HepG2 (cell line): ENCODE measurements at regions not wholly inside any gene's neighbourhood (a gene's known extent, or its start where the extent isn't known, plus 50 kb on each side); places are given as distances from the start of the nearest gene placed in this dataset.

Source experiments
- ATAC-seq: fragments of 200-7000 bp; cut with Tn5 transposase; 3 replicates; pipeline ENCODE4 v1.9.1; 2020; ENCODE audit warnings: mild to moderate bottlenecking, moderate library complexity
- BruUV-seq: library from RNA; stranded (reverse); fragments of 400-500 nt; replicated peaks from 2 replicates; lab custom pipeline; 2021; lab: Mats Ljungman, UMichigan
- CTCF ChIA-PET: fragments of 300-600 bp; formaldehyde crosslinking; extraction: SDS; loops from one replicate; lab custom pipeline; 2021; ENCODE audit warnings: low total read pairs, inconsistent platforms, low intra/inter-chr PET ratio; lab: Yijun Ruan, JAX
- POLR2A ChIA-PET: fragments of 350-600 bp; sonication (Branson Sonifier 250); formaldehyde crosslinking; loops from one replicate; lab custom pipeline; 2020; ENCODE audit warnings: antibody characterized with exemption, inconsistent platforms; lab: Yijun Ruan, JAX
- DNase-seq: peaks from one replicate; pipeline ENCODE4 v3.0.0-alpha.2; 2015; ENCODE audit warnings: low spot score
- FAIRE-seq: peaks from 3 replicates; lab custom pipeline; 2011; peaks lifted over from hg19 to GRCh38; lab: Jason Lieb, UNC
- H2AFZ ChIP-seq: one replicate; pipeline ENCODE4 v1.6.1; 2011; ENCODE audit warnings: low read length, inconsistent platforms
- H3K27ac ChIP-seq: fragments of 300-600 bp; 3 replicates; pipeline ENCODE4 v1.8.0; 2011; ENCODE audit warnings: mixed run types, mild to moderate bottlenecking, mixed read lengths, low read length, inconsistent platforms; ENCODE audit not compliant: insufficient read depth; ENCODE audit errors: extremely low read length
- H3K27me3 ChIP-seq, 2 experiments: fragments of 200-600 bp in 1 of 2; 2 replicates in 1 of 2; 3 replicates in 1 of 2; pipeline versions ENCODE4 v1.6.0 to v1.8.0; 2011; ENCODE audit warnings: low read length in 2 of 2, mild to moderate bottlenecking in 2 of 2, moderate library complexity in 2 of 2, inconsistent platforms in 1 of 2; ENCODE audit not compliant: insufficient read depth in 2 of 2, control insufficient read depth in 1 of 2
- H3K36me3 ChIP-seq, 2 experiments: fragments of 200-600 bp in 1 of 2; replicated peaks in 1 of 2; 2 replicates in 1 of 2; 3 replicates in 1 of 2; pipeline versions ENCODE4 v1.5.1 to v1.8.0; 2011; ENCODE audit warnings: low read length in 2 of 2, inconsistent platforms in 1 of 2; ENCODE audit not compliant: insufficient read depth in 2 of 2, control insufficient read depth in 1 of 2
- H3K4me1 ChIP-seq: 2 replicates; pipeline ENCODE4 v1.5.1; 2012; ENCODE audit warnings: low read length, inconsistent platforms; ENCODE audit not compliant: insufficient read depth
- H3K4me2 ChIP-seq: 2 replicates; pipeline ENCODE4 v1.6.0; 2011; ENCODE audit warnings: low read depth, low read length, inconsistent platforms
- H3K4me3 ChIP-seq, 3 experiments: fragments of 200-600 bp in 1 of 3; sonication (generic), shearing (Covaris generic) in 1 of 3; replicated peaks in 1 of 3; 2 replicates each; pipeline ENCODE4 v1.5.1; 2011 to 2016; ENCODE audit warnings: low read length in 3 of 3, inconsistent platforms in 2 of 3, low read depth in 2 of 3, mild to moderate bottlenecking in 2 of 3, control low read depth in 1 of 3, mixed read lengths in 1 of 3; ENCODE audit not compliant: insufficient read depth in 1 of 3
- H3K79me2 ChIP-seq: one replicate; pipeline ENCODE4 v1.6.1; 2011; ENCODE audit warnings: low read length, inconsistent platforms; ENCODE audit not compliant: insufficient read depth
- H3K9ac ChIP-seq: 2 replicates; pipeline ENCODE4 v1.6.0; 2011; ENCODE audit warnings: mild to moderate bottlenecking, low read depth, low read length, inconsistent platforms; ENCODE audit not compliant: insufficient read depth
- H3K9me3 ChIP-seq: 2 replicates; pipeline ENCODE4 v1.5.1; 2012; ENCODE audit warnings: mild to moderate bottlenecking, low read length
- H4K20me1 ChIP-seq: 2 replicates; pipeline ENCODE4 v1.6.0; 2011; ENCODE audit warnings: inconsistent platforms, mild to moderate bottlenecking, low read length, moderate library complexity; ENCODE audit not compliant: insufficient read depth
- BHLHE40 ChIP-seq: IDR thresholded peaks from 2 replicates; pipeline ENCODE4 v1.6.1; 2011; ENCODE audit warnings: low read length, improper control_type of control experiment
- CEBPB ChIP-seq: IDR thresholded peaks from 2 replicates; pipeline ENCODE4 v1.6.1; 2011; ENCODE audit warnings: low read depth, low read length, improper control_type of control experiment, borderline replicate concordance
- EEA1 ChIP-seq: sonication (generic); formaldehyde crosslinking; IDR thresholded peaks from 2 replicates; pipeline ENCODE4 v1.5.1; 2020; ENCODE audit warnings: mild to moderate bottlenecking, missing genetic modification reagents, borderline replicate concordance
- LCORL ChIP-seq, 2 experiments: fragments of 450-650 bp in 1 of 2; sonication (generic) in 1 of 2; formaldehyde crosslinking in 1 of 2; IDR thresholded peaks; 2 replicates each; pipeline versions ENCODE4 v1.5.0 to v1.6.1; 2017 to 2020; ENCODE audit warnings: antibody characterized with exemption in 1 of 2, missing genetic modification reagents in 1 of 2
- RFX1 ChIP-seq: fragments of 450-650 bp; IDR thresholded peaks from 2 replicates; pipeline ENCODE4 v1.6.1; 2017
- SETDB1 ChIP-seq: sonication (generic); formaldehyde crosslinking; IDR thresholded peaks from 2 replicates; pipeline ENCODE4 v1.5.1; 2020; ENCODE audit warnings: missing genetic modification reagents, mild to moderate bottlenecking, borderline replicate concordance
- TCF7L2 ChIP-seq: IDR thresholded peaks from 2 replicates; pipeline ENCODE4 v1.6.1; 2011; ENCODE audit warnings: mild to moderate bottlenecking, low read depth, low read length, moderate library complexity
- ZNF7 ChIP-seq: IDR thresholded peaks from 2 replicates; pipeline ENCODE4 v1.6.1; 2016; ENCODE audit warnings: missing biosample characterization, missing genetic modification reagents
- ZNF780A ChIP-seq: sonication (generic); formaldehyde crosslinking; IDR thresholded peaks from 2 replicates; pipeline ENCODE4 v1.8.0; 2022; ENCODE audit warnings: mild to moderate bottlenecking, missing genetic modification reagents, moderate library complexity
- WGBS: methylation state at CpG from one replicate; pipeline ENCODE4 v1.1.6; 2017; ENCODE audit warnings: low lambda C conversion rate; 5-methylcytosine and 5-hydroxymethylcytosine counted together
- in situ Hi-C: cut with HindIII; loops from 2 replicates; pipeline ENCODE4 v1.10.0; 2017; ENCODE audit warnings: low pct_unique_long_range_greater_than_20kb; ENCODE audit not compliant: extremely low pct_ligation_motif_present
- intact Hi-C: fragments of 100-400 bp; cut with micrococcal nuclease; formaldehyde crosslinking; loops from one replicate; pipeline ENCODE4 v1.10.0; 2022; ENCODE audit not compliant: unreplicated experiment
- TF ChIP-seq, protein P1 (sequence below): sonication (generic); formaldehyde crosslinking; IDR thresholded peaks from 2 replicates; pipeline ENCODE4 v1.4.0; 2020; ENCODE audit warnings: mild to moderate bottlenecking, missing genetic modification reagents
- TF ChIP-seq, protein P2 (sequence below): sonication (generic); formaldehyde crosslinking; IDR thresholded peaks from 2 replicates; pipeline ENCODE4 v1.5.0; 2020; ENCODE audit warnings: mild to moderate bottlenecking, missing genetic modification reagents, borderline replicate concordance

DNA sequence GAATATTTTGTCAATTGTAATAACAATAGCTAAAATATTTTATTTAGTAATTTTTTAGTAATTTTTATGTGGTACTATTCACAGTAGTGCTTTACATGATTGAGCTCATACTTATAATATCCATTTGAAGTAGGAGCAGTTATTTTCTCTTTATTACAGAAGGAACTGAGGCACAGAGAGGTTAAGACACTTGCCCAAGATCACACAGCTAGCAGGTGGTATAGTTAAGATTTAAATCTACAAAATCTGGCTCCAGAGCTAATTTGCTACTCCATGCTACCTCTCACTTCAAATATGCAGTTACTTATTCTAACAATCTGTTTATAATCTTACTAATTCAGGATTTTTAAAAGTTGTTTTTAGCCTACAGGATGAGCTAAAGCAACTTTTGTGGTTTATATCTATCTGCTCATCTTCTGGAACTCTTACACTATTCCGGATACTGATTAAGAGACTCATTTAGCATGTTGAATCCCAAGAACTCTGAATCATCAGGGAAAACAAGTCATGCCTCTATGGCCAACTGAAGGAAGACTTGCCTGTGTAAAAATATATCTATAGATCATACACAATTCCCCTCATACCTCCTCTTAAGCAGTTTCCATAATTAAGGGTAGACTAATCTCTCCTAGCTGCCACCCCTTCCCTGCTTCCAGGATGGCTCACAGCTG lies 324.2 kb downstream of the UBE3D start:
- Histone ChIP-seq H3K4me1 (peaks cover 27% of the 10 kb centered on the region), H3K36me3 (no peaks in the 10 kb centered on the region), H4K20me1 (no peaks in the 10 kb centered on the region), H3K27me3 (no peaks in the 10 kb centered on the region), H3K27ac (no peak overlapping the region), H3K9ac (no peak overlapping the region), H3K9me3 (no peaks in the 10 kb centered on the region), H3K4me3 (no peak overlapping the region), H3K4me2 (no peak overlapping the region), H2AFZ (no peak overlapping the region)
- CTCF ChIA-PET: no interaction called here
- ATAC-seq: no peak
- intact Hi-C loops: no loop called here
- in situ Hi-C loops: no loop called here
- no TSS peak for BruUV-seq
- WGBS: 87% methylated on average over 1 of the region's 1 CpG
- FAIRE-seq: no peak
- TF ChIP-seq TCF7L2 (no peak), EEA1 (CRISPR knock-in tag) (no peak), ZNF7 (CRISPR knock-in tag) (no peak), ZNF780A (no peak), SETDB1 (CRISPR knock-in tag) (no peak), LCORL (IDR thresholded peaks at IDR 0.05) (no peak), LCORL (CRISPR knock-in tag; IDR thresholded peaks at IDR 0.05) (no peak), RFX1 (no peak), CEBPB (no peak), BHLHE40 (no peak)
- TF ChIP-seq, protein P1, sequence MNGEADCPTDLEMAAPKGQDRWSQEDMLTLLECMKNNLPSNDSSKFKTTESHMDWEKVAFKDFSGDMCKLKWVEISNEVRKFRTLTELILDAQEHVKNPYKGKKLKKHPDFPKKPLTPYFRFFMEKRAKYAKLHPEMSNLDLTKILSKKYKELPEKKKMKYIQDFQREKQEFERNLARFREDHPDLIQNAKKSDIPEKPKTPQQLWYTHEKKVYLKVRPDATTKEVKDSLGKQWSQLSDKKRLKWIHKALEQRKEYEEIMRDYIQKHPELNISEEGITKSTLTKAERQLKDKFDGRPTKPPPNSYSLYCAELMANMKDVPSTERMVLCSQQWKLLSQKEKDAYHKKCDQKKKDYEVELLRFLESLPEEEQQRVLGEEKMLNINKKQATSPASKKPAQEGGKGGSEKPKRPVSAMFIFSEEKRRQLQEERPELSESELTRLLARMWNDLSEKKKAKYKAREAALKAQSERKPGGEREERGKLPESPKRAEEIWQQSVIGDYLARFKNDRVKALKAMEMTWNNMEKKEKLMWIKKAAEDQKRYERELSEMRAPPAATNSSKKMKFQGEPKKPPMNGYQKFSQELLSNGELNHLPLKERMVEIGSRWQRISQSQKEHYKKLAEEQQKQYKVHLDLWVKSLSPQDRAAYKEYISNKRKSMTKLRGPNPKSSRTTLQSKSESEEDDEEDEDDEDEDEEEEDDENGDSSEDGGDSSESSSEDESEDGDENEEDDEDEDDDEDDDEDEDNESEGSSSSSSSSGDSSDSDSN (CRISPR knock-in tag): no peak
- TF ChIP-seq, protein P2, sequence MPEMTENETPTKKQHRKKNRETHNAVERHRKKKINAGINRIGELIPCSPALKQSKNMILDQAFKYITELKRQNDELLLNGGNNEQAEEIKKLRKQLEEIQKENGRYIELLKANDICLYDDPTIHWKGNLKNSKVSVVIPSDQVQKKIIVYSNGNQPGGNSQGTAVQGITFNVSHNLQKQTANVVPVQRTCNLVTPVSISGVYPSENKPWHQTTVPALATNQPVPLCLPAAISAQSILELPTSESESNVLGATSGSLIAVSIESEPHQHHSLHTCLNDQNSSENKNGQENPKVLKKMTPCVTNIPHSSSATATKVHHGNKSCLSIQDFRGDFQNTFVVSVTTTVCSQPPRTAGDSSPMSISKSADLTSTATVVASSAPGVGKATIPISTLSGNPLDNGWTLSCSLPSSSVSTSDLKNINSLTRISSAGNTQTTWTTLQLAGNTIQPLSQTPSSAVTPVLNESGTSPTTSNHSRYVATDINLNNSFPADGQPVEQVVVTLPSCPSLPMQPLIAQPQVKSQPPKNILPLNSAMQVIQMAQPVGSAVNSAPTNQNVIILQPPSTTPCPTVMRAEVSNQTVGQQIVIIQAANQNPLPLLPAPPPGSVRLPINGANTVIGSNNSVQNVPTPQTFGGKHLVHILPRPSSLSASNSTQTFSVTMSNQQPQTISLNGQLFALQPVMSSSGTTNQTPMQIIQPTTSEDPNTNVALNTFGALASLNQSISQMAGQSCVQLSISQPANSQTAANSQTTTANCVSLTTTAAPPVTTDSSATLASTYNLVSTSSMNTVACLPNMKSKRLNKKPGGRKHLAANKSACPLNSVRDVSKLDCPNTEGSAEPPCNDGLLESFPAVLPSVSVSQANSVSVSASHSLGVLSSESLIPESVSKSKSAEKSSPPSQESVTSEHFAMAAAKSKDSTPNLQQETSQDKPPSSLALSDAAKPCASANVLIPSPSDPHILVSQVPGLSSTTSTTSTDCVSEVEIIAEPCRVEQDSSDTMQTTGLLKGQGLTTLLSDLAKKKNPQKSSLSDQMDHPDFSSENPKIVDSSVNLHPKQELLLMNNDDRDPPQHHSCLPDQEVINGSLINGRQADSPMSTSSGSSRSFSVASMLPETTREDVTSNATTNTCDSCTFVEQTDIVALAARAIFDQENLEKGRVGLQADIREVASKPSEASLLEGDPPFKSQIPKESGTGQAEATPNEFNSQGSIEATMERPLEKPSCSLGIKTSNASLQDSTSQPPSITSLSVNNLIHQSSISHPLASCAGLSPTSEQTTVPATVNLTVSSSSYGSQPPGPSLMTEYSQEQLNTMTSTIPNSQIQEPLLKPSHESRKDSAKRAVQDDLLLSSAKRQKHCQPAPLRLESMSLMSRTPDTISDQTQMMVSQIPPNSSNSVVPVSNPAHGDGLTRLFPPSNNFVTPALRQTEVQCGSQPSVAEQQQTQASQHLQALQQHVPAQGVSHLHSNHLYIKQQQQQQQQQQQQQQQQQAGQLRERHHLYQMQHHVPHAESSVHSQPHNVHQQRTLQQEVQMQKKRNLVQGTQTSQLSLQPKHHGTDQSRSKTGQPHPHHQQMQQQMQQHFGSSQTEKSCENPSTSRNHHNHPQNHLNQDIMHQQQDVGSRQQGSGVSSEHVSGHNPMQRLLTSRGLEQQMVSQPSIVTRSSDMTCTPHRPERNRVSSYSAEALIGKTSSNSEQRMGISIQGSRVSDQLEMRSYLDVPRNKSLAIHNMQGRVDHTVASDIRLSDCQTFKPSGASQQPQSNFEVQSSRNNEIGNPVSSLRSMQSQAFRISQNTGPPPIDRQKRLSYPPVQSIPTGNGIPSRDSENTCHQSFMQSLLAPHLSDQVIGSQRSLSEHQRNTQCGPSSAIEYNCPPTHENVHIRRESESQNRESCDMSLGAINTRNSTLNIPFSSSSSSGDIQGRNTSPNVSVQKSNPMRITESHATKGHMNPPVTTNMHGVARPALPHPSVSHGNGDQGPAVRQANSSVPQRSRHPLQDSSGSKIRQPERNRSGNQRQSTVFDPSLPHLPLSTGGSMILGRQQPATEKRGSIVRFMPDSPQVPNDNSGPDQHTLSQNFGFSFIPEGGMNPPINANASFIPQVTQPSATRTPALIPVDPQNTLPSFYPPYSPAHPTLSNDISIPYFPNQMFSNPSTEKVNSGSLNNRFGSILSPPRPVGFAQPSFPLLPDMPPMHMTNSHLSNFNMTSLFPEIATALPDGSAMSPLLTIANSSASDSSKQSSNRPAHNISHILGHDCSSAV (CRISPR knock-in tag): no peak
- TF ChIP-seq, all 625 proteins: peak for 0
- H3K79me2 ChIP-seq: no peaks in the 10 kb centered on the region
- POLR2A ChIA-PET: no interaction called here
- DNase-seq: no peak
